DMS53 treated with DMSO at 0.1 percent for 48 hours (cell line): ENCODE measurements at regions not wholly inside any gene's neighbourhood (a gene's known extent, or its start where the extent isn't known, plus 50 kb on each side); places are given as distances from the start of the nearest gene placed in this dataset.

Experiments used
- DNase-seq: peaks from one replicate; lab custom pipeline; 2025; ENCODE audit not compliant: unreplicated experiment; lab: John Stamatoyannopoulos, UW

GRCh38 chr5:107153283-107153682, 517.5 kb downstream of the EFNA5 start:
- DNase-seq, result no peak

- no peak for DNase-seq
These were observed 521.3 kb downstream of the EFNA5 start for GRCh38 chr5:107149243-107150005.

GRCh38 chr5:107147589-107147988, 523.1 kb downstream of the EFNA5 start:
- DNase-seq, result no peak

- no peak for DNase-seq
These were observed 523.8 kb downstream of the EFNA5 start for GRCh38 chr5:107146901-107147300.

GRCh38 chr5:107135391-107135790, 535.3 kb downstream of the EFNA5 start:
- no peak for DNase-seq

GRCh38 chr5:107134931-107135330, 535.8 kb downstream of the EFNA5 start:
- no peak for DNase-seq

- DNase-seq, result no peak
These were observed 541.7 kb downstream of the EFNA5 start for GRCh38 chr5:107129051-107129450.

GRCh38 chr5:107127878-107128277, 542.9 kb downstream of the EFNA5 start:
- DNase-seq, result no peak

- no peak for DNase-seq
These were observed 544.4 kb downstream of the EFNA5 start for GRCh38 chr5:107126341-107126740.

- DNase-seq, result no peak
These were observed 546.4 kb downstream of the EFNA5 start for GRCh38 chr5:107124376-107124775.

- no peak for DNase-seq
These were observed 547.7 kb downstream of the EFNA5 start for GRCh38 chr5:107123014-107123413.

- no peak for DNase-seq
These were observed 548.8 kb downstream of the EFNA5 start for GRCh38 chr5:107121793-107122519.

GRCh38 chr5:107119656-107120055, 551.1 kb downstream of the EFNA5 start:
- DNase-seq, result no peak

- DNase-seq, result no peak
These were observed 552.3 kb downstream of the EFNA5 start for GRCh38 chr5:107118184-107119019.

GRCh38 chr5:107112216-107112615, 558.5 kb downstream of the EFNA5 start:
- DNase-seq, result no peak

- no peak for DNase-seq
These were observed 566.4 kb downstream of the EFNA5 start for GRCh38 chr5:107104040-107104995.

GRCh38 chr5:107103522-107103921, 567.2 kb downstream of the EFNA5 start:
- no peak for DNase-seq

- DNase-seq, result no peak
These were observed 570.6 kb downstream of the EFNA5 start for GRCh38 chr5:107100121-107100520.

- DNase-seq, result no peak
These were observed 571.2 kb downstream of the EFNA5 start for GRCh38 chr5:107099506-107099905.

GRCh38 chr5:107092695-107093094, 578.0 kb downstream of the EFNA5 start:
- DNase-seq, result no peak
